NCI-H1092 treated with DMSO at 0.1 percent for 48 hours (cell line): ENCODE measurements at regions not wholly inside any gene's neighbourhood (a gene's known extent, or its start where the extent isn't known, plus 50 kb on each side); places are given as distances from the start of the nearest gene placed in this dataset.
"Not testable (repeated sequence)": the region's sequence is repeated elsewhere in the genome, so short reads cannot be mapped to it uniquely, and the experiment has no call there.

Source experiments
- DNase-seq: peaks from one replicate; lab custom pipeline; 2025; lab: John Stamatoyannopoulos, UW

DNA sequence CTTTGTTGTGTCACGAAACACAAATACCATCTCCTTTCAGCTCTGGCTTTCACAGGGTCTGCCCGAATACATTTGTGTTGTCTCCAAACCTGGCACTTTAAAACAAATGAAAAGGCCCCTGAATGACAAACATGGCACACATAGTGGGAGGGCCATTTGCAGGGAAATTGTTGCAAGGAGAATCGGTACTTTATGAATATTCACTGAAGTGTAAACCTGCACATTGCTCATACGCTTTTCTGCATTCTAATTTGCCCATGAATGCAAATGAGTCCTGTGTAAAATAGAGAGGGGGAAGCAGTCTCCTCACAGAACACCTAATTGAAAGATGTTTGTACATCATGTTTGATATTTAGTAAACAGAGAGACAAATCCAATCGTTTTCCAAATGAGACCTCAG, 82.7 kb upstream of the PCDH8 start:
- DNase-seq, result no peak

DNA sequence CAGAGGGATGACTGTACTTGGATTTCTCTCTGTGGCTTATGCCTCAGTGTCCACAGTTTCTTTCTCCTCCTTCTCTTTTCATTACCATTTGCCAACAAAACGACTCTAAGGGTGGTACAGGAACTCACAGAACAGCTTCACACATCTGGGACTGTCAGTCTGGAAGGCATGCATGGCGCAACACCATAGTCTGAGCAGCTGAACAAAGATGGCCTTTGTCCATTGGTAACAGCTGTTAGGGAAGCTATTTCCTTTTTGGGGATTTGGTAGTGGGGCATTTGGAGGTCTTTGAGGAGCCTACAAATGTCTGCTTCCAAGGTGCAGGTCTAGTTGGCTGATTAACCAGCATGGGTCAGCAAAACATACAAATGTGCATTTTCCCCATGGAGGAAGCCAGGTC, 81.4 kb upstream of the PCDH8 start:
- DNase-seq, result no peak

DNA sequence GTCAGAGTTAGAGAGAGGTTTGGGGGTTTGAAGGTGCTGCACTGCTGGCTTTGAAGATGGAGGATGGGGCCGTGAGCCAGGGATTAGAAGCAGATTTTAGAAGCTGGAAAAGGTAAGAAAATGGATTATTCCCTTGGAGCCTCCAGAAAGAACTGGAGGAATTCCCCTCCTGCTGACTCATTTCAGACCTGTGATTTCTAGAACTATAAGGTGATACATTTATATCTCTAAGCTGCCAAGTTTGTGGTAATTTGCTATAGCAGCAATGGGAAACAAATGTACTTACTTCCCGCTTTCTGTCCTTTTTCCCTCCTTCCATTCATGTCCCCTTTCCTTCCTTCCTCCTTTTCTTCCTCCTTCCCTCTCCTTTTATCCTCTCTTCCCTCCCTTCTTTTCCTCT, 78.5 kb upstream of the PCDH8 start:
- no peak for DNase-seq

DNA sequence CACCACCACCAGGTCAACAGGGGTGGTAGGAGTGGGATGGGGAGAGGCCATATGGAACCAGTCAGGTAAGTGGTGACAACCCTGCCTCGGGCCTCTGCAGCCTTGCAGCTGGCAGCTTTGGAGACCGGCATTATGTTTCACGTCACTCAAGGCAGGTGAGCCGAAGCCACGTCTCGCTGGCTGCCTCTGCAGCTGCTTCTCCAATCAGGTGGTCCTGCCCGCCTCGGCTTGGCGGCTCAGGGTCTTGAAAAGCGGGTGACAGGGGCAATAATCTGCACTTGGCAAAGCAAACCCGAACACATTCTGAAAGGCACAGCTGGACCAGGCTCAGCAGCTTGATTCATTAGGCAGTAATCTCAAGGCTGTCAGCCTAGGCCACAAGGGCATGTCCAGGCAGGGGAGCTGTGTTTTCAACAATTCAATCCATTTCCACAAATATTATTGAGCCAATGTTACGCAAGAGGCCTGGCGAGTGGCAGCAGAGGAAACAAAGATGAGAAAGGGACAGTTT, 77.4 kb upstream of the PCDH8 start:
- no peak for DNase-seq

DNA sequence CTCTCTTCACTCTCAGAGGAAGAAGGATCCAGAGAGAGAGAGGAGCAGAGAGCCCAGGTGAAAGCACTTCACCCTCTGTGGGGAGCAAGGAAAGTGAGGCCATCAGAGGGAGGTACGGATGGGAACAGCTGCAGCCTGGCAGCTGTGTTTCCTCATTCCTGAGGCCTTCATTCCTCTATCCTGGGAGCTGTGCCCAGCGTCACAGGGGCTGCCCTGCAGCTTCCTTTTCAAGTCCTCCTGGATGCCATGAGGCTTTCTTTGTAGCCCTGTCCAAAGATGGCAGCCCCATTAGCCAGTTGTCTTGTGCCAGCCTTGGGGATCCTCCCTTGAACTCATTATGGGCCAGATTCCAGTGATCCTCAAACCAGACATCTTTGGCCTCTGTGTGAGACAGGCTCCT, 76.8 kb upstream of the PCDH8 start:
- DNase-seq, result no peak

DNA sequence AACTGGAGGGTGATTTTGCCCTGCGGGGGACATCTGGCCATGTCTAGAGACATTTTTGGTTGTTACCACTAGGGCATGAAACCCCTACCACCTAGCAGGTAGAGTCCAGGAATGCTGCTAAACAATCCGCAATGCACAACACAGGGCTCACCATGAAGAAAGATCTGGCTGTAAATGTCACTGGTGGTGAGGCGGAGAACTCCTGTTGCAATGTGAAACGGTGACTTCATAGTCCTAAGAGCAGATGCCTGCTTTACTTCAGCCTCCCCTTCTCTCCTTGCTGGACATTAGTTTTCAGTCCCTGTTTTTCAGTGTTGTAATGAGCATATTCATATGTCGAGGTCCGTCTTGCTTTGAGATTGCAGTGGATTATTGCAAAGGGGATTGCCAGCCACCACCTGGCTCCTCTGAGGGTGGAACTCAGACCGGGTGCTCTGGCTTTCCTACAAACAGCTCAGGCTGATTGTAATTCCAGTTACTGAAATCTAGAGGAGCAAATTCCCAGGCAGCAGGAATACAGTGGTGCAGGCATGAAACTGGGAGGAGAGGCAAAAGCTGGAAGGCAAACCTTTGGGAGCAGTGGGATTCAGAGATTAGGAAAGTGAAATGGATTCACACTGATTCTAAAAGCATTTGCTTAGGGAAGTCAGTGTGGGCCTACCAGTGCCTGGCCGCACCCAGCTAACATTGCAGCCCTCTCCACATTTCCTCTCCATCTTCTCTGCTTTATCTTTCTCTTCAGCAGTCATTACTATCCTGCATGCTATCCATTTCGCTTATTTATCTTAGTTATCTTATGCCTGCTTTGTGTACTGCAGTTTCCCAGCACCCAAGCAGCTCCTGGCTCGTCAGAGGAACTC, 76.1 kb upstream of the PCDH8 start:
- DNase-seq, result no peak

DNA sequence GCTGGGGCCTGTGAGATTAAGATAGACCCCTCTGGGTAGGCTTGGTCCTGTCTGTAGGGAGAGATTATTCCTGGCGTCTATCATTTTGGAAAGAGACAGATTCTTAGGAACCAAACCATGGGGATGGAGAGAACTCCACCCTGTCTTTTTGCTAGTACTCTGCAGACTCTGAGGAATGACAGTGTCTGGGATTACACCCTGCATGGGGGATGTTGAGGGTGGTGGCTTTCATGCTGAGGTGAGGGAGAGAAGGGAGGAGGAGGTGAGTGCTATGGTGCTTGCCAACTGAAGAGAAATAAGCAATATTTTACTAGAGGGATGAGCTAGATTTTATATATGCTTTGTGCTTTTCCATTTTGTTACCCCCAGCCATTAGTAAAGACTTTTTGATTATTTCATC, 74.5 kb upstream of the PCDH8 start:
- DNase-seq, result no peak

DNA sequence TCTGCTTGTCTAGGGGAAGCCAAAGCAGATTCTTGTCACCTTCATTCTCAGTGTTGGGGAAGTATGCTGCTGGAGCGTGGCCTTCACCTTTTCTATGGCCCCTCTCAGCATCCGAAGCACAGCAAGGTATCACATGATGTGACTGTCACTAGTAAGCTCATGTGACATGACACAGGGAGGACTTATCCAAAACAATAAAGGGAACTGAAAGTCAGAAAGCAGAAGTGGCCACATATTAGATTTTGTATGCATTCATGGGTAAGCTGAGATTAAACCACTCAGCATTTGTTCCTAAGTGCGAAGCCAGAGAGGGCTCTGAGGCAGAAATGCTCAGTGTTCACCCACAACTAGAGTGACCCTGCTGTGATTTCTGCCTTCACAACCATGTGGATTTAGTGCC, 72.8 kb upstream of the PCDH8 start:
- no peak for DNase-seq

DNA sequence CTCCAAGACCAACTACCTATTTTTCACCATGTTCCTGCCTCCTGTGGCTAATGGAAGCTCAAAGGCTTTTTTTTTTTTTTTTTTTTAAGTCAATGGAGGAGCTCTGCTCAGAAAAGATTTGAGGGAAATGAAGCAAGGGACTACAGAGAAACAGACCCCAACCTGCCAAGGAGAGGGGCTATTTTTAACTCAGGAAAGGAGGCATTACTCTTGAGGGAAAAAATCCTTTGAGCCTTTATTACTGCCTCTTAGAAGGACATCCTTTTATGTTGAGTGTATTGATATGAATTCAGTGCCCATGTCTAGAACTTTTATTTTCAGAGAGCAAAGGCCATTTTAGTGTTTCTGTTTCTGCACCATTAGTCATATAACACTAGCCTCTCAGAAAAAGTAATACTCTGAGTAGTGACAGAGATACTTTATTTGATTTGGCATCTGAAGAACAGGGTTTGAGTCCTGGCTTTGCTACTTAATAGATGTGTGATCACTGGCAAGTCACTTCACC, 68.1 kb upstream of the PCDH8 start:
- DNase-seq, result no peak

DNA sequence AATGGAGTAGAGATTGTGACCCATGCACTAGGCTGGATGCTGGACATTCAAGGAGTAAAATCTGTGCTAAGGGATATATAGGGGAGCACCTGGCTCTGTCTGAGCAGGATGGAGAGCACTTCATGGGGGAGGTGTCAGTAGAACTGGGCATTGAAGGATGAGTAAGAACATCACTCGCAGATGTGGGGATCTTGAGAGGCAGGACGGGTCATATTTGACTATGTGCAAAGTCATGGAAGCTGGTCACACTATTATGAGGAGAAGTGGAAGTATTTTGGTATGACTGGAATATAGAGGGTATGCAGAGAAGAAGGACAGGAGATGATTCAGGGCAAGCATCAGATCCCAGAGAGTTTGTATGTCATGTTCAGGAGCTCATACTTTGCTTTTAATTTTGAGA, 62.9 kb upstream of the PCDH8 start:
- DNase-seq, result no peak

DNA sequence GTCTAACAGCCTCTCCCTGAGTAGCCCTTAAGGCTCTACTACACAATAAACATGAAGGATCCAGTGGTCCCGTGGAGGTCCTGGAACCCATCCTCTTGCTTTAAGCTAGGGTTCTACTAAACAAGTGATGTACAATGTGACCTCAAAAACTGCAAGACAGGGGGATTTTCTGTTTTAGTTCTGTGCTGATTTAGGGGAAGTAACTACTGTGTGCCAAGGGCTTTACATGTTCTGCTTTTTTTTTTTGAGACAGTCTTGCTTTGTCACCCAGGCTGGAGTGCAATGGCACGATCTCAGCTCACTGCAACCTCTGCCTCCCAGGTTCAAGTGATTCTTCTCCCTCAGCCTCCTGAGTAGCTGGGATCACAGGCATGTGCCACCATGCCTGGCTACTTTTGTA, 61.9 kb upstream of the PCDH8 start:
- DNase-seq, result not testable (repeated sequence)

DNA sequence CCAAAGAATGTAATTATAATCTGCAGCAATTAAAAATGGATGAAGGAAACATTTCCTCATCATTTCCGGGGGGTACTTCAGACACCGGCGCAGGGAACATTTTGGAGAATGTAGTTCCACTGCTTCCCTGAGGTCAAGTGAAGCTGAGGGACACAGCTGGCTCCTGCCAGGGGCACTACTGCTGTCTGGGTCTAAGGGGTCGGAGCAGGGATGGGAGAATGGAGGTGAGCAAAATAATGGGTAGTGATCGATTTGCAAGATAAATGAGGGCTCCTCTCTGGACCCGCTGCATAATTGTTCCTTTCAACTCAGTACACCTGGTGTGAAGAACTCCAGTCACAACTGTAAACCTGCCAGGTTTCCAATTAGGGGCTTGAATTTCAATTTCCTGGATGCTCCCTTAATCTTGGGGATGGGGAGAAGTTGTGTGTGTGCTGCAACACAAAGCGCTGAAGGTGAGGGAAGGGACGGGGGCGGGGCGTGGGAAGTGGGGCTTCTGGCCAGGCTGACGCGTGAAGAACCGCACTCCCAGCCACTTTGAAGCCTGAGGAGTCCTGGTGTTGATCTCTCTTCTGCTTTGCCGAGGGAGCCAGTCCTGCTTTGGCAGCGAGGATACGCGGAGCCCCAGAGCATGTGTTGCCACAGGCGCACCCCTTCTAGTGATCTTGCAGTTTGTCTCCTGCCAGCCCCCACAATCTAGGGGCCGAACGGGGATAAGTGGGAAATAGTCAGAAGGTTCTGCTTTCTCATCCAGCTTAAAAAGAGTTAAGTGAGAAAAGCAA, 57.9 kb upstream of the PCDH8 start:
- peak; percentile 30 for DNase-seq

DNA sequence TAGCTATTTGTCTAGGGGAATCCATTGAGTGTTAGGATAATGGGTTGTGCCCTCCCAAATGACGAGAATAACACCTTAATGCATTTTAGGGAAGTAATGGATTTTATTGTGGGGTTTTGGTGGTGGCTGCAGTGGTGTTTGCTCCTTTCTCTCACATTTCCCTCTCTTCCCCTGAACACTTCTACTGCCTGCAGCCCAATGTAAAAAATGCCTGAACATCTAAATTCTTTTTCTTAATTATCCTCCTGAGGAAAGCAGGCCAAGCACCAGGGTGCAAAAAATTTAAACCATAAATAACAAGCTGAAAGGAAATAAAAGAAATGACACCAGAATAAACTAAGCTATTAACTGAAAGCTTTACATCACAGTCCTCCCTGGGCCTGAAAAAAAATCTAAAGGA, 57.3 kb upstream of the PCDH8 start:
- no peak for DNase-seq

DNA sequence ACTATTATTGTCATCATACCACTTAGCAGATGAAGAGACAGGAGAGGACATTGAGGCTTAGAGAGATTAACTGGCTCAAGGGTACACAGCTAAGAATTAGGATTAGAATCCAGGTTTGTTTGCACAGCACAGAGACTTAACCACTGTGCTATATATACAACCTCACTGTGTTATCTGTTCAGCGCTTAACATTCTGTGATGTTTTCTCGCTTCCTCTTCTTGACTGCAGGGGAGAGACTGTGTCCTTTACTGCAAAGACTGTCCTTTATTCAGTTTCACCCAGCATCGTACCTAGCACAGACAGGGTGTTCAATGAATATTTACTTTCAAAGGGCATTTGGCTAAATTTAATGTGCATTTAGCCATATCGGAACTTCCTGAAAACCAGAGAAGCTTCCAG, 54.9 kb upstream of the PCDH8 start:
- DNase-seq, result no peak

DNA sequence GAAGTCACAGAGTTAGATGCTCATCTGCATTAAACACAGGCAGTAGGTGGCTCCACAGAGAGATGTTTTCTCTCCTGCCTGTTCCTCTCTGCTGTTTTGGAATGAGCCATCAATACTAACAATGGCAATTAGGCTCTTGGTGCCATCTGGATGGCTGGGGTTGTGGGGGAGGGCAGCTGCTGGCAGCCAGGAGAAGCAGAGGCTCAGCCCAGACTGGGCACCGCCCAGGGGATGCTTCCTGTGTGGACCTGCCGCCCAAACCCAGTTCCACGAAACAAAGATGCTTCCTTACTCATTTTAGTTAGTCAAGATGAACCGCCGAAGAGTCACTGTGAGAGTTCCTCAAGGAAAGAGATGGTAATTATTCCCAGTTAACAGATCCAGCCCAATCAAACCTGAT, 50.8 kb upstream of the PCDH8 start:
- DNase-seq, result no peak
